Spleen (tissue), 11 donors: ENCODE measurements at regions not wholly inside any gene's neighbourhood (a gene's known extent, or its start where the extent isn't known, plus 50 kb on each side); places are given as distances from the start of the nearest gene placed in this dataset.

Experiments
- DNase-seq: peaks from one replicate; pipeline ENCODE4 v3.0.0-alpha.2; 2020
- H3K27ac ChIP-seq, 8 donors: fragments of 200-600 bp; sonication (generic) in 7 of 8; 1 replicate in 4 of 8; 2 replicates in 4 of 8; pipeline versions ENCODE4 v1.5.0 to v1.8.0; 2016 to 2021; ENCODE audit warnings: inconsistent platforms in 4 of 8, mild to moderate bottlenecking in 4 of 8, moderate library complexity in 1 of 8
- H3K27me3 ChIP-seq, 7 donors: fragments of 200-600 bp; sonication (generic) in 6 of 7; replicated peaks in 1 of 7; 1 replicate in 4 of 7; 2 replicates in 3 of 7; pipeline versions ENCODE4 v1.5.0 to v1.8.0; 2016 to 2021; ENCODE audit warnings: inconsistent platforms in 3 of 7, mild to moderate bottlenecking in 1 of 7
- H3K36me3 ChIP-seq, 6 donors: fragments of 200-600 bp; sonication (generic) in 5 of 6; 1 replicate in 4 of 6; 2 replicates in 2 of 6; pipeline versions ENCODE4 v1.5.0 to v1.8.0; 2016 to 2021; ENCODE audit warnings: inconsistent platforms in 2 of 6
- H3K4me1 ChIP-seq, 6 donors: fragments of 200-600 bp; sonication (generic) in 5 of 6; 1 replicate in 3 of 6; 2 replicates in 3 of 6; pipeline versions ENCODE4 v1.5.0 to v1.8.0; 2016 to 2021; ENCODE audit warnings: inconsistent platforms in 3 of 6
- H3K4me3 ChIP-seq, 8 donors: fragments of 200-600 bp; sonication (generic) in 7 of 8; 1 replicate in 4 of 8; 2 replicates in 4 of 8; pipeline versions ENCODE4 v1.5.0 to v1.8.0; 2016 to 2021; ENCODE audit warnings: inconsistent platforms in 4 of 8, mild to moderate bottlenecking in 4 of 8, moderate library complexity in 2 of 8
- H3K9me3 ChIP-seq, 8 donors: fragments of 200-600 bp; sonication (generic) in 7 of 8; 1 replicate in 4 of 8; 2 replicates in 4 of 8; pipeline versions ENCODE4 v1.5.0 to v1.8.0; 2016 to 2021; ENCODE audit warnings: inconsistent platforms in 4 of 8
- CTCF ChIP-seq, 11 experiments: fragments of 200-600 bp in 7 of 11; fragments of 450-650 bp in 4 of 11; sonication (generic) in 4 of 11; IDR thresholded peaks in 8 of 11; conservative IDR thresholded peaks in 3 of 11; 1 replicate in 7 of 11; 2 replicates in 4 of 11; pipeline versions ENCODE4 v1.4.0 to v1.8.0; 2016 to 2021; ENCODE audit warnings: antibody characterized with exemption in 11 of 11, inconsistent platforms in 4 of 11, mild to moderate bottlenecking in 1 of 11
- POLR2A ChIP-seq, 3 donors: fragments of 450-650 bp; IDR thresholded peaks; one replicate each; pipeline ENCODE4 v1.5.1; 2017; ENCODE audit warnings: antibody characterized with exemption in 3 of 3, mild to moderate bottlenecking in 1 of 3
- POLR2AphosphoS5 ChIP-seq, 3 donors: sonication (generic); formaldehyde crosslinking; IDR thresholded peaks; one replicate each; pipeline ENCODE4 v1.5.1; 2017; ENCODE audit warnings: antibody characterized with exemption in 3 of 3
- WGBS, 5 donors: extraction: QIAGEN DNeasy Blood & Tissue Kit in 3 of 5; methylation state at CpG; one replicate each; pipeline versions ENCODE4 v1.1.5 to v1.1.7; 2013 to 2018; 5-methylcytosine and 5-hydroxymethylcytosine counted together
- intact Hi-C: fragments of 100-400 bp; cut with DNase I; formaldehyde crosslinking; loops from one replicate; pipeline ENCODE4 v1.15.0; 2023; ENCODE audit warnings: low total_unique reads
- donor health status: healthy with polysubstance abuse.
- donor health status: DM: no; HTN: no; CAD: no; lungs with moderate emphysema.
- donor health status: DM: no; HTN: no; CAD: no.
- donor health status: Bipolar disorder and iron deficiency.
- donor health status: healthy.
- donor health status: DM: no; HTN: no; CAD: no.
- donor health status: DM: yes; HTN: yes; CAD: no.

- Histone ChIP-seq H3K4me1 (no peaks in the 10 kb centered on the region), H3K27me3 (no peaks in the 10 kb centered on the region), H3K9me3 (no peaks in the 10 kb centered on the region), H3K4me3 (no peak overlapping the region), H3K36me3 (no peaks in the 10 kb centered on the region), H3K27ac (no peak overlapping the region)
- DNase-seq = no peak
- WGBS, 5 donors = 27 to 61% (median 35%) methylated on average over 1 of the region's 1 CpG
- intact Hi-C loops = no loop called here
- TF ChIP-seq POLR2AphosphoS5 (IDR thresholded peaks at IDR 0.05) (no peak), CTCF (IDR thresholded peaks at IDR 0.05 in 8 of 11, conservative IDR thresholded peaks at IDR 0.05 in 3 of 11) (no peak), POLR2A (IDR thresholded peaks at IDR 0.05) (no peak)
Observed at GRCh38 chr13:79096099-79096498, 310.0 kb downstream of the RBM26 start.

- intact Hi-C loops = no loop called here
- H3K4me1 ChIP-seq = no peaks in the 10 kb centered on the region
- WGBS, 5 donors = 75 to 85% (median 79%) methylated on average over 4 of the region's 4 CpGs
- no peaks in the 10 kb centered on the region for H3K9me3 ChIP-seq
- no peak overlapping the region for H3K4me3 ChIP-seq
- no peak overlapping the region for H3K27ac ChIP-seq
- no peak for DNase-seq
- no peaks in the 10 kb centered on the region for H3K27me3 ChIP-seq
- no peak for TF ChIP-seq POLR2AphosphoS5 (IDR thresholded peaks at IDR 0.05)
- no peak for TF ChIP-seq CTCF (IDR thresholded peaks at IDR 0.05 in 8 of 11, conservative IDR thresholded peaks at IDR 0.05 in 3 of 11)
- H3K36me3 ChIP-seq = no peaks in the 10 kb centered on the region
Observed at GRCh38 chr13:79090552-79091124, 315.4 kb downstream of the RBM26 start.

GRCh38 chr13:79084802-79085424, 321.1 kb downstream of the RBM26 start:
- Histone ChIP-seq H3K4me1 (no peaks in the 10 kb centered on the region), H3K9me3 (no peaks in the 10 kb centered on the region), H3K27me3 (no peaks in the 10 kb centered on the region), H3K36me3 (no peaks in the 10 kb centered on the region), H3K27ac (no peak overlapping the region), H3K4me3 (no peak overlapping the region)
- TF ChIP-seq POLR2A (IDR thresholded peaks at IDR 0.05) (no peak), POLR2AphosphoS5 (IDR thresholded peaks at IDR 0.05) (no peak), CTCF (IDR thresholded peaks at IDR 0.05 in 8 of 11, conservative IDR thresholded peaks at IDR 0.05 in 3 of 11) (no peak)
- 67 to 77% (median 74%) methylated on average over 4 of the region's 4 CpGs for WGBS, 5 donors
- intact Hi-C loops = no loop called here
- DNase-seq = no peak

- DNase-seq = no peak
- Histone ChIP-seq H3K27ac (no peak overlapping the region), H3K36me3 (no peaks in the 10 kb centered on the region), H3K27me3 (no peaks in the 10 kb centered on the region), H3K4me1 (no peaks in the 10 kb centered on the region), H3K9me3 (peaks cover 0 to 11% (median 0%) of the 10 kb centered on the region in 8 donors), H3K4me3 (no peak overlapping the region)
- 87 to 93% (median 91%) methylated on average over 4 of the region's 4 CpGs for WGBS, 5 donors
- intact Hi-C loops = no loop called here
- no peak for TF ChIP-seq CTCF (IDR thresholded peaks at IDR 0.05 in 8 of 11, conservative IDR thresholded peaks at IDR 0.05 in 3 of 11)
Observed at GRCh38 chr13:79081942-79082341, 324.1 kb downstream of the RBM26 start.
